ENCODE measurements at regions not wholly inside any gene's neighbourhood (a gene's known extent, or its start where the extent isn't known, plus 50 kb on each side); places are given as distances from the start of the nearest gene placed in this dataset.

DNA sequence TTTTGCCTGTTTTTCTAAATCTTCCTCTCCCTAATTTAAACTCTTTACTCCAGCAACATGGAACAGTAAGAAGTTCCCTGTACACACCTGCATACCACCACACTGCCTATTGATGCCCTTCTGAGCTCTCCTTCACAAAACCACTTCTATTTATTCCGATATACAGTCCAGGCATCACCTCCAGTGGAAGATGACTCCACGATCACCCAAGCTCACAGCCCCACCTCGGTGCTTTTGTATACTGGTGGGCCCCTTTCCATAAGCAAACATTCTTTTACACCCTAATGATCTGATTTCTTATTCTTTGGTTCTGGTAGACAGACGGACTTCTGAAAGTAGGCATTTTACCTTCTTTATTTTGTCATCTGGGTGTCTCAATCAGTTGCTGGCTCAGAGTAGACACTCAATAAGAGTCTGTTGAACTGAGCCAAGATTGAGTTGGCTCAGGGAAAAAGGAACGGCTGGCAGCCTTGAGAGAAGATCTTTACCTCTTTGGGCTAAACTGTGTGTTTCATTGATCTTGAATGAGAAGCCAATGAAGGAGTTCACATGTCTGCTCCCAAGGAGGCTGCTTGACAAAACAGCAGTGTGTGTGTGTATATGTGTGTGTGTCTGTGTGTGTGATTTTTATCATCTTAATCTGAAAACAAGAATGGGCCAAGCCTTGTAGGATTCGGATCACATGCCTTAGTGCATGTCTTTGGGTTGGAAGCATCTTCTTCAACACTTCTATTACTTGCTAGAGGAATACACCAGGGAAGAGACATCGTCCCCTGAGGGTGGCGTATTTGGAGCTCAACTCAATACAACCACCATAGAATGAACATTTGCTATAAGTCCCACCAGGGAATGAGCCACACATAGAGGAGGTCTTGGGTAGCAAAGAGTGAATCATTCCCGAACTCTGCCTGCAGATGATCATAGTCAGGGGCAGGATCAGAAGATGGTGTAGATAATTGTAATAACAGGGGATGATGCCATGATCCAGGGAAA is 341.8 kb downstream of the CYRIA start:
- Mint-ChIP-seq H3K27me3 (peaks cover 2% of the 10 kb centered on the region), H3K36me3 (no peaks in the 10 kb centered on the region), H3K9me3 (ENCODE audit: low read depth) (no peaks in the 10 kb centered on the region), H3K27ac (no peak overlapping the region), H3K4me1 (ENCODE audit: low read depth) (no peaks in the 10 kb centered on the region), H3K4me3 (no peak overlapping the region)

DNA sequence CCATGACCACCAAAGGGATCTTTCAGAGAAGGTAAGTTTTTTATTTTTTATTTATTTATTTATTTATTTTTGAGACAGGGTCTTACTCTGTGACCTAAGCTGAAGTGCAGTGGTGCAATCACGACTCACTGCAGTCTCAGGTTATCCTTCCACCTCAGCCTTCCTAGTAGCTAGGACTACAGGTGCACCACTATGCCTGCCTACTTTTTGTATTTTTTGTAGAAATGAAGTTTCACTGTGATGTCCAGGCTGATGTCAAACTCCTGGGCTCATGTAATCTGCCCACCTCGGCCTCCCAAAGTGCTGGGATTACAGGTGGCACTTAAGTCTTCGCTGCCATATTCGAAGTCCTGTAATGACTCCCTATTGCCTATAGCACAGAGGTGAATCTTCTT is 342.5 kb downstream of the CYRIA start:
- Mint-ChIP-seq H3K4me3 (no peak overlapping the region), H3K4me1 (ENCODE audit: low read depth) (no peaks in the 10 kb centered on the region), H3K27me3 (peaks cover 2% of the 10 kb centered on the region), H3K27ac (no peak overlapping the region), H3K9me3 (ENCODE audit: low read depth) (no peaks in the 10 kb centered on the region), H3K36me3 (no peaks in the 10 kb centered on the region)

DNA sequence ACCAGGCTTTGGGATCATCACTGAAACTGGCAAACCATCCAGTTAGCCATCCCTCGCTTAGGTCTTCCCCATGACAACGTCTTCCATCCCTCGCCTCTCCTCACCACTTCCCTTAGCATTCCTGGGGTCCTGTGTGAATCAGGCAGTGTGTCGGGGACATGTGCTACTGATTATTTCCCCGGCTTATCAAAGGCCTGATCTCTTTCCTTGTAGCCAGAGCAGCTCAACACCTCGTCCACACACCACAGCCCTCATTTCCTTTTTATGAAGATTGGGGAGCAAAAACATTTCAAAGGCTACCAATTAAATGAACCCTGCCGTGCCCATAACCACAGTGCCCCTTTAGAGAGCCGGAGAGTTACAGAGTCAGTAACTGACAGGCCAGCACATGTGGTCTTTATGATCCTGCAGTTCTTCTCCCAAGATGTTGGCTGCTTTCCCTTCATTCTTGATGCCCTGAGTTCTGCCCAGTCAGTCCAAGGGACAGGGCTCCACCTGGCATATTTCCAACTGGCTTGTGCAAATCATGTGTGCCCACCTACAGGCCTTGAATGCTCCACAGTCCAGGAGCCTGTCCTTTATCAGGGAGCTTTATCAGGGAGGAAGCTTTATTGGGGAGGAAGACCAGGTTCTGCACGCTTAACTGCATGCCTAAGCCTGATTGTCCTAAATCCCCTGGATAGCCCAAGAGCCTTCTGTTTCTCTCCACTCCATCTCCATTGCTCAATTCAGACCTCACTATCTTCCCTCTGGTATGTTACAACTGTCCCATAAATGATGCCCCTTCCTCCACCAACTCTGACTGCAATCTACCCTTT is 343.1 kb downstream of the CYRIA start:
- H3K27ac Mint-ChIP-seq: no peak overlapping the region

DNA sequence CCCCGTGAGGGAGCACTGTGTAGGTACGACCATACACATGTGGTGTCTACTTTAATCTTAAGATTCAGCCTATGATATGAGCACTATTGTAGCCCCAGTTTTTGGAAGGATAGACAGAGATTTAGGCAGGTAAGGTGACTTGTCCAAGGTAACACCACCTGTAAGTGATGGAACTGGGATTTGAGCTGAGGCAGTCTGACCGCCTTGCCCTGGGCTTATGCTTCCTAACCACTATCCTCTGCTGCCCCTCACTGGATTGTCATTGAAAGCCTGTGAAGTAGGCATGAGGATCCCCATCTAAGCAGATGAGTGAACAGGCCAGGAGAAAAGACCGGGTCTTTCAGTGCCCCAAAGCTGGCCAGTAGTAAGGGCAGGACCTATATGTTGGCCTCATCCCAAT is 343.8 kb downstream of the CYRIA start:
- no peaks in the 10 kb centered on the region for H3K9me3 Mint-ChIP-seq (ENCODE audit: low read depth)
- H3K4me1 Mint-ChIP-seq (ENCODE audit: low read depth): no peaks in the 10 kb centered on the region
- no peaks in the 10 kb centered on the region for H3K36me3 Mint-ChIP-seq
- H3K27me3 Mint-ChIP-seq: peaks cover 2% of the 10 kb centered on the region
- no peak overlapping the region for H3K4me3 Mint-ChIP-seq
- H3K27ac Mint-ChIP-seq: no peak overlapping the region

More for the DNA sequence above, 343.1 kb downstream of the CYRIA start:
- no peaks in the 10 kb centered on the region for H3K36me3 Mint-ChIP-seq
- H3K27me3 Mint-ChIP-seq: peaks cover 2% of the 10 kb centered on the region
- no peak overlapping the region for H3K4me3 Mint-ChIP-seq
- H3K4me1 Mint-ChIP-seq (ENCODE audit: low read depth): no peaks in the 10 kb centered on the region
- H3K9me3 Mint-ChIP-seq (ENCODE audit: low read depth): no peaks in the 10 kb centered on the region

DNA sequence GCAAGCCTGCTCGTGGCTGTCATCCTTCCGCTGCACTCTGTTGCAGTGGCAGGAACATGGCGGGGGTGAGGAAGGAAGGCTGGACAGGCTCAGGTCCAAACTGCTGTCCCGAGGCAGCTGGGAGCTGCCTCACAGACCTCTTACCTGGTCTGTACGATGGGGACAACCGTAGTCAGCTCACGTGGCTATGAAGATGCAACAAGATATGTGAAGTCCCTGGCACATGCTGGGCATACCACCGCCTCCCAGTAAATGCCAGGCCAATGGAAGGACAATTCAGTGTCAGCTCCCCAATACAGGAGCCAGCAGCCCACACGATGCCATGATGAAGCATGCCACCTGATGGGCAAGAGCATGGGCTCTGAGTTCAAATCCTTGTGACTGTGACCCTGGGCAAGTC is 344.4 kb downstream of the CYRIA start:
- Mint-ChIP-seq H3K4me3 (no peak overlapping the region), H3K27me3 (no peaks in the 10 kb centered on the region), H3K4me1 (ENCODE audit: low read depth) (no peaks in the 10 kb centered on the region), H3K9me3 (ENCODE audit: low read depth) (no peaks in the 10 kb centered on the region), H3K36me3 (no peaks in the 10 kb centered on the region), H3K27ac (no peak overlapping the region)

DNA sequence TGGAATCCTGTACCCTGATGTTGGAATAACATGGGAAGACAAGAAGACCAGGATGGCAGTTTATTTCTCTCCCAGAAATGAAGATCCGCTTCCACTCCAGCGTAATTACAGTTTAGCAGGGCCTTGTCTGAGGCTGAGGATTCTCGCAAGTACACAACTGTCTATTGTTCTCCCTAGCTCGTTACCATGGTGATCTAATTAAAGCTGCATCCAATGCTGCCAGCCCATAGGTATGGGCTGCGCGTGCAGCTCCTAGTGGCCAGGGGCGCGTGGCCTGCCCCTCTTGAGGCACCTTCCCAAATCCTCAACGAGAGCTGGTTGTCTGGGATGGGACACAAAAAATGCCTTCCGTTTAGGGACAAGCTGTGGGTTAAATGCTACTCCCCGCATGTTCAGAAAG is 344.9 kb downstream of the CYRIA start:
- Mint-ChIP-seq H3K4me1 (ENCODE audit: low read depth) (no peaks in the 10 kb centered on the region), H3K27ac (no peak overlapping the region), H3K36me3 (no peaks in the 10 kb centered on the region), H3K27me3 (no peaks in the 10 kb centered on the region), H3K4me3 (no peak overlapping the region), H3K9me3 (ENCODE audit: low read depth) (no peaks in the 10 kb centered on the region)

DNA sequence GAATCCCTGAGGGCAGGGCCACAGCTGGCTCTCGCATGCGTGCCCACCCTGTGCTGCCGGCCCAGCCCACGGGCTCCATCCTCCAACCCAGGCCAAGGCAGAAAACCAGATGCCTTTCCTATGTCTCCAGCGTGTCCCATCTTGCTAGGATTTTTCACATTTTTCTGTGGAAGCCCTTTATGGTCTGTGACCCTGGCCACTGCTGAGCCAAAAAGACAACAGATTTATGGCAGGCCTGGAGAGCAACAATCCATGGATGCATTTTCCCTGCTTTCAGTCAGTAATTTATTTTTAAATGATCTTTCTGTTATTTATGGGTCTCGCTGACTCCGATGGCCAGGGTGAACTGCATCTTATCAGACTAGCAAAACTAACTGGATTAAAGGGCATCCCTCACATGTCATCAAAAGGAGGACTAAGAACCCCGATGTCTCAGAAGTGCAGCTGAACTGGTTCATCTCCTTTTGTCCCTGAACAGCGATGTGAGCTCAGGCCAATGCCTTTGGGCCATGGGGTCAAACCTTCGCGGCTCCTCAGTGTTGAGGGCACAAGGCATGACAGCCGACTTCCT is 346.0 kb downstream of the CYRIA start:
- H3K4me3 Mint-ChIP-seq: no peak overlapping the region
- no peak overlapping the region for H3K27ac Mint-ChIP-seq
- H3K36me3 Mint-ChIP-seq: no peaks in the 10 kb centered on the region
- H3K27me3 Mint-ChIP-seq: no peaks in the 10 kb centered on the region
- H3K9me3 Mint-ChIP-seq (ENCODE audit: low read depth): no peaks in the 10 kb centered on the region
- no peaks in the 10 kb centered on the region for H3K4me1 Mint-ChIP-seq (ENCODE audit: low read depth)

DNA sequence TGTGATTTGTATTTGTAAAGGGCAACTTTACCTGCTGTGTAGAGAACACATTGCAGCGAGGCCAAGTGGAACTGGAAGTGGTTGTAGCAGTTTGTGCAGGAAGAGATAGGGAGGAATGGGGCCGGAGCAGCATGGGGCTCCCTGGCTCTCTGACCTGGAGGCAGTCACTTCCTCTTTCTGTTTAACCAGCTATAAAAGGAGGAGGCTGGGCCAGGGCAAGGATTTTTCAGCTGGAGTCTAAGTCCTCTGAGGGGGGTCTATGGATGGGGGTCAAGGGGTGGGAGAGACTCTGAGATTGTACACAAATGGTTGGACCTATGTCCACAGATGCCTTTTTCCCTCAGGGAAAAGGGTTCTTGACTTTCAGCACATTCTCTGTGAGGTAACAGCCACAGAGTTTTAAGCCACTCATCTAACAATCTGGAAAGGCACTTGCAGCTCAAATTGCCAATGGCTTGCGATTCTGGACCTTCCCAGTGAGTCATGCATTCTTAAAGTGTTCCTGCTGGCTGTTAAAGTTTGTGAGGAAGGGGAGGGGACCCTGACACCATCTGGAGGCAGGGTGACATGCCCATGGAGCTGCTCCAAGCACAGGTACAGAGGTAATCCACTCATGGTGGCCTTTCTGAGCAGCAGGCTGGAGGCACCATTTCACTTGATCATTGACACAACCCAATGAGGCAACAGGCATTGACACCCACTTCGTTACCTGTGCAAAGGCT is 347.0 kb downstream of the CYRIA start:
- no peaks in the 10 kb centered on the region for H3K36me3 Mint-ChIP-seq
- H3K27me3 Mint-ChIP-seq: no peaks in the 10 kb centered on the region
- no peaks in the 10 kb centered on the region for H3K4me1 Mint-ChIP-seq (ENCODE audit: low read depth)
- no peak overlapping the region for H3K4me3 Mint-ChIP-seq
- no peaks in the 10 kb centered on the region for H3K9me3 Mint-ChIP-seq (ENCODE audit: low read depth)
- no peak overlapping the region for H3K27ac Mint-ChIP-seq

DNA sequence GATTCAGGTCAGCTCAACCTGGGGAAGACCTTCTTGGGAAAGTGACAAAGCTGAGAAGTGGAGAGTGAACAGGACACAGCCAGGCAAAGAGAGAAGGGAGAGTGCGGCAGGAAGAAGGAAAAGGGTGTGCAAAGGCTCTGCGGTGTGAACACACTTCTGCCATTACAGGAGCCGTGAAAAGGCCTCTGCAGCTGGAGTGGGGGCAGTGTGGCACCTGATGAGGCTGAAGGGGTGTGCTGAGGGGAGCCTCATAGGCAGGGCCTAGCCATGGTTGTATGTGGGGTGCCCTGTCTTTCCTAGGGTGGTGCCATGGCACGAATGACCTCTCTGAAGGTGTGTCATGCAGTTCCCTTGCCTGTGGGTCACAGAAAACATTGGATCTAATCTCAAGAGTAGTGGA is 347.6 kb downstream of the CYRIA start:
- Mint-ChIP-seq H3K4me3 (no peak overlapping the region), H3K9me3 (ENCODE audit: low read depth) (no peaks in the 10 kb centered on the region), H3K36me3 (no peaks in the 10 kb centered on the region), H3K27me3 (no peaks in the 10 kb centered on the region), H3K27ac (no peak overlapping the region), H3K4me1 (ENCODE audit: low read depth) (no peaks in the 10 kb centered on the region)

DNA sequence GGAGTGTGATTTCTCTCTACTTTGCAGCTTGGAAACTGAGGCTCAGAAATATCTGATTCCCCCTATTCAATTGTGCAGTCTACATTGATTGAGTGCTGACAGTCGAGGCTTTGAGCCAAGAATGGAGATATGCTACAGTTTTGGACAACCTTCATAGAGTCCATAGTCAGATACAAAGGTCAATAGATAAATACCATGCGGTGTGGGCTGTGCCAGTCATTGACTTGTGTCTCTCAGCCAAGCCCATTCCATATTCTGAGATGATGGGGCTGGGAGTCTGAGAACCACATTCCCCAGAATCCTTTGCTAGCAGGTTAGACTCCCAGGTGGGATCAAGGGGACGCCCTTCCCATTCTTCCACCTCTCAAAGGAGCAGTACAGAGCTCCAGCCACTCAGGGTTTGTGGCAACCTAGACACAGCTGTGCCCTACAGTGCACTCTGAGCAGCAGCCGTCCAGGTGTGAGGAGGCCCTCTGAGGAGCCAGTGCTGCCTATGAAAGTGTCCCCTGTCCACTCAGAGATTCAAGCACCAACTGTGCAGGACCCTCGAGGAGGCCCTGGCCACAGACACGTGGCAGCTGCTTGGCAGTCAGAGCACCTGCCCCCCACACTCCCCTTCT is 348.3 kb downstream of the CYRIA start:
- Mint-ChIP-seq H3K36me3 (no peaks in the 10 kb centered on the region), H3K27me3 (no peaks in the 10 kb centered on the region), H3K4me1 (ENCODE audit: low read depth) (no peaks in the 10 kb centered on the region), H3K9me3 (ENCODE audit: low read depth) (no peaks in the 10 kb centered on the region), H3K27ac (no peak overlapping the region), H3K4me3 (no peak overlapping the region)

DNA sequence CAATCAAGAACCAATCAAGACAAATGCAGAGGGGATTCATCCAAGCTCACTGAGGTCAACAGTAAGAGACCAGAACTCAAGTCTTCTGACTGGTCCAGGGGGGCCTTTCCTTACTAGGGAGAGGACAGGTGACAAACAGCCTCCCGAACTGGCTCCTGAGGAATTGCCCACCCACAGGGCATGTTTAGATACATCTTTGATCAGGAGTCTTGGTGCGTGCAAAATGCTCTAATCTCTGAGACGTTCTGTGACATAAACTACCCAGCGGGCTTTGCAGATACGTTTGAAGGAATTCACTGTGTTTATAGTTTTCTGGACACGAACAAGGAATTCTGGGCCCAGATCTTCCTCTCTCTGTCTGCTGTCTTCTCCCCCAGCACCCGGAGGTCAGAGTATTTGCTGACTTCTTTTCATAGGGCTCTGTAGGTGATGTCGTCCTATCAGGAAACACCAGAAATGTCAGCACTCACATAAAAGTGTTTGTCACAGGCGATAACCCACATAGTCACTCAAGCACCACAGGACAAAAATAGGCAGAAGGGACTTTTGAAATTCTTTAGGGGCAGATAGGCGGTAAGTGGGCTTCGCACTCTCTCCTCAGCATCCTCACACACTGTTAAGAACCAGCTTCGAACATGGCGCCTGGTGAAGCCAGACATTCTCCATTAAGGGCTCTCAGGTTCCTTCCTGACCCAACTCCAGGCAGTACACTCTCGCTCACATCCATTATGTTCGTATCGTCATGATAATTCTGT is 349.0 kb downstream of the CYRIA start:
- H3K4me1 Mint-ChIP-seq (ENCODE audit: low read depth): no peaks in the 10 kb centered on the region
- no peaks in the 10 kb centered on the region for H3K9me3 Mint-ChIP-seq (ENCODE audit: low read depth)
- H3K27ac Mint-ChIP-seq: no peak overlapping the region
- H3K36me3 Mint-ChIP-seq: no peaks in the 10 kb centered on the region
- no peak overlapping the region for H3K4me3 Mint-ChIP-seq
- no peaks in the 10 kb centered on the region for H3K27me3 Mint-ChIP-seq

DNA sequence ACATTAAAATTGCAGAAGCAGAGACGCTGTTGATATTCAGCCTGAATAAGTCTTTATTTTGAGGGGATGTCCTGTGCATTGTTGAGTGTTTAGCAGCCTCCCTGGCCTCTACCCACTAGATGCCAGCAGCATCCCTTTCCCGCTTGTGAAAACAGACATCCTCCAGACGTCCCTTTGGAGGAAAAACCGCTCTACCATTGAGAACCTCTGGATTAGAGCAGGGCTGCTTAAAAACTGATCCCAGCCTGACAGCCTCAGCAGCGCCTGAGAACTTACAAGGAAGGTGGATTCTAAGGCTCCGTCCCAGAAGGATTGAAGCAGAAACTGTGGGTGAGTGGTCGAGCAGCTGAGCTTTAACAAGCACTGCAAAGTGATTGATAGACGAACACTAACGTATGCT is 349.7 kb downstream of the CYRIA start:
- H3K27ac Mint-ChIP-seq: no peak overlapping the region
- H3K9me3 Mint-ChIP-seq (ENCODE audit: low read depth): no peaks in the 10 kb centered on the region

DNA sequence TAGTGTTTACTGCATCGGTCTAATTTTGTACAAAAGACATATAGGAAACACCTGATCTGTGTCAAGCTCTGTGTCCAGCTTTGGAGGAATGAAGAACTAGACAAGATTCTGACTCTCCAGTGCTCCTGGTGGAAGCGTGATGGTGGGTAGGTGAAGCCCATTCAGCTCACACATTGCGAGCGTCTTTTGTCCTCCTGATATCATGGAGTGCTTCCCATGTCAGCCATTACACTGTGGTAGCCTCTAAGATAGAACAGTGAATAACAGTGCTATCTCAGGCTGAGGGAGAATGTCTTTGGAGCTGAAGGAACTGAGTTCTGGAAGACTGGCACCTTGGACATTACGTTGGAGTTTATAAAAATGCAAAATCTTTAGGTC is 350.2 kb downstream of the CYRIA start:
- Mint-ChIP-seq H3K9me3 (ENCODE audit: low read depth) (no peaks in the 10 kb centered on the region), H3K4me3 (no peak overlapping the region), H3K36me3 (no peaks in the 10 kb centered on the region), H3K27me3 (no peaks in the 10 kb centered on the region), H3K27ac (no peak overlapping the region), H3K4me1 (ENCODE audit: low read depth) (no peaks in the 10 kb centered on the region)

More for the DNA sequence above, 349.7 kb downstream of the CYRIA start:
- Mint-ChIP-seq H3K4me3 (no peak overlapping the region), H3K36me3 (no peaks in the 10 kb centered on the region), H3K4me1 (ENCODE audit: low read depth) (no peaks in the 10 kb centered on the region), H3K27me3 (no peaks in the 10 kb centered on the region)

Data from activated naive CD8-positive, alpha-beta T cell (primary cell).